ENCODE measurements at regions not wholly inside any gene's neighbourhood (a gene's known extent, or its start where the extent isn't known, plus 50 kb on each side); places are given as distances from the start of the nearest gene placed in this dataset.

DNA sequence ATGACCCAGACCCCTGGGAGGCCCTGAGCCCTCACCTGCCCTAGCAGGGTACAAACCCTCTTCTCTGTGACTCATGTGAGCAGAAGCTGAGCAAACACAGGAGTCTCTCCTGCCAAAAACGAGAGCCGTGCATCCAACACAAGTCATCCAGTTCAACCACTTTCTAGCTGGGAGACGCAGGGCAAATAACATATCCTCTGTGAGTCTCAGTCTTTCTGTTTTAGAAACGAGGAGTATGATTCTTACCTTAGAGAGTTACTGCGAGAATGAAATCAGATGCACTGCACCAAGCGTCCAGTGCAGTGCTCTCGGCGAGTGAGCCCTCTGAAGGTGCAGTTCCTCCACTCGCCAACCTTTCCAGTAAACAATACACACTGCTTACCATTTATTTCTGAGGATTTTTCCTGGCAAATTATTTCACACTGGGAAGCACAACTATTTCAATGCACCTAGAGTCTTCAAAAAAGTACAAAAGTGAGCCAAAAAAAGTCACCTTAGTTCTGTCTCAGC is 331.8 kb upstream of the MYT1L start:
- TF ChIP-seq, protein P1, sequence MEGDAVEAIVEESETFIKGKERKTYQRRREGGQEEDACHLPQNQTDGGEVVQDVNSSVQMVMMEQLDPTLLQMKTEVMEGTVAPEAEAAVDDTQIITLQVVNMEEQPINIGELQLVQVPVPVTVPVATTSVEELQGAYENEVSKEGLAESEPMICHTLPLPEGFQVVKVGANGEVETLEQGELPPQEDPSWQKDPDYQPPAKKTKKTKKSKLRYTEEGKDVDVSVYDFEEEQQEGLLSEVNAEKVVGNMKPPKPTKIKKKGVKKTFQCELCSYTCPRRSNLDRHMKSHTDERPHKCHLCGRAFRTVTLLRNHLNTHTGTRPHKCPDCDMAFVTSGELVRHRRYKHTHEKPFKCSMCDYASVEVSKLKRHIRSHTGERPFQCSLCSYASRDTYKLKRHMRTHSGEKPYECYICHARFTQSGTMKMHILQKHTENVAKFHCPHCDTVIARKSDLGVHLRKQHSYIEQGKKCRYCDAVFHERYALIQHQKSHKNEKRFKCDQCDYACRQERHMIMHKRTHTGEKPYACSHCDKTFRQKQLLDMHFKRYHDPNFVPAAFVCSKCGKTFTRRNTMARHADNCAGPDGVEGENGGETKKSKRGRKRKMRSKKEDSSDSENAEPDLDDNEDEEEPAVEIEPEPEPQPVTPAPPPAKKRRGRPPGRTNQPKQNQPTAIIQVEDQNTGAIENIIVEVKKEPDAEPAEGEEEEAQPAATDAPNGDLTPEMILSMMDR (IDR thresholded peaks at IDR 0.05), result no peak
- TF ChIP-seq EZH2 (IDR thresholded peaks at IDR 0.05; ENCODE audit: borderline replicate concordance, insufficient read depth, low read depth, low read length, poor library complexity, severe bottlenecking), result no peak
